ENCODE measurements at regions not wholly inside any gene's neighbourhood (a gene's known extent, or its start where the extent isn't known, plus 50 kb on each side); places are given as distances from the start of the nearest gene placed in this dataset.

- TF ChIP-seq CTCF (conservative IDR thresholded peaks at IDR 0.05; ENCODE audit: low read length) (no peak), EZH2phosphoT487 (IDR thresholded peaks at IDR 0.05; ENCODE audit: borderline replicate concordance) (no peak)
These were observed 497.5 kb downstream of the MAFB start for GRCh38 chr20:40191573-40191972.
